ENCODE measurements at regions not wholly inside any gene's neighbourhood (a gene's known extent, or its start where the extent isn't known, plus 50 kb on each side); places are given as distances from the start of the nearest gene placed in this dataset.
"Not testable (repeated sequence)": the region's sequence is repeated elsewhere in the genome, so short reads cannot be mapped to it uniquely, and the experiment has no call there.

DNA sequence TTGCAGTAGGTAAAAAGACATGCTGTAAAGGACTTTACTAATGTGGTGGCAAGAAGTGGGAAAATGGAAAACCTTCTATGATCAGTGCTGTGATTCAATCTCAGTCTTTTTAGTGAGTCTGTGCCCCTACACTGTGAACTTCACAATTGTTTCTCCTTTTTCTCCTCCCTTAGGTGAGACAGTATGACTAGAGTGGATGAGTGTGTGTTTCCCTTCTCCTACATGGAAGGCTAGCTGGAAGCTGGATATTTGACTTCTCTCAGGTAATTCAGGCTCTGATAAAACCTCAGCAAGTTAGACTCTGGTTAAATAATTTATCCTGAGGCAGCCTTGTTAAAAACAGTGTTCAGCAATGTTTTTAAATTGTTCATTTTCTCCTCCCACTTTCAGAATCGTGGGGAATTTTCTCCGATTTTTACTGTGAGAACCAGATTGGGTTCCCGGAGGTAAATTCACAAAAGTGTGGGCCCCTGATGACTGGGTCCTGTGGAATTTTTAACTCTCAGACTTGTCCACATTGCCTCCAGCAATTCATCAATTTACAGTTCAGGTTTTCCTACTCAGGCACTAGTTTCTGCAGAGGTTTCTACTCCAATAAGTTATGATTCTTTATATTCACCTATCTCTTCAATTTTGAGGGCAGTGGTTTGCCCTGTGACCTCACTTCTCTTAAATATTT, 149.1 kb upstream of the PIK3R1 start:
- no peak for DNase-seq

DNA sequence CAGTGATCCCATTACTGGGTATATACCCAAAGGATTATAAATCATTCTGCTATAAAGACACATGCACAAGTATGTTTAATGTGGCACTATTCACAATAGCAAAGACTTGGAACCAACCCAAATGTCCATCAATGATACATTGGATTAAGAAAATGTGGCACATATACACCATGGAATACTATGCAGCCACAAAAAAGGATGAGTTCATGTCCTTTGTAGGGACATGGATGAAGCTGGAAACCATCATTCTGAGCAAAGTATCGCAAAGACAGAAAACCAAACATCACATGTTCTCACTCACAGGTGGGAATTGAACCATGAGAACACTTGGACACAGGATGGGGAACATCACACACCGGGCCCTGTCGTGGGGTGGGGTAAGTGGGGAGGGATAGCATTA, 150.2 kb upstream of the PIK3R1 start:
- not testable (repeated sequence) for DNase-seq

DNA sequence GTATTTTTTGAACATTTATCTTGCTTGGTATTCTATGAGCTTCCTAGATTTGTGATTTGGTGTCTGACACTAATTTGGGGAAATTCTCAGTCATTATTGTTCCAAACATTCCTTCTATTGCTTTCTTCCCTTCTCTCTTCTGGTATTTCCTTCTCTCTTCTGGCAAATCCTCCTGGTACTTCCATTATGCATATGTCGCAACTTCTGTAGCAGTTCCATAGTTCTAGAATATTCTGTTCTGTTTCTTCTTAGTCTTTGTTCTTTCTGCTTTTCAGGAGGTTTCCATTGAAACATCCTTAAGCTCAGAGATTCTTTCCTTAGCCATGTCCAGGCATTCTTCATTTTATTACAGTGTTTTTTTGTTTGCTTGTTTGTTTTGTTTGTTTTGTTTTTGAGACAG, 155.2 kb upstream of the PIK3R1 start:
- DNase-seq, result no peak

DNA sequence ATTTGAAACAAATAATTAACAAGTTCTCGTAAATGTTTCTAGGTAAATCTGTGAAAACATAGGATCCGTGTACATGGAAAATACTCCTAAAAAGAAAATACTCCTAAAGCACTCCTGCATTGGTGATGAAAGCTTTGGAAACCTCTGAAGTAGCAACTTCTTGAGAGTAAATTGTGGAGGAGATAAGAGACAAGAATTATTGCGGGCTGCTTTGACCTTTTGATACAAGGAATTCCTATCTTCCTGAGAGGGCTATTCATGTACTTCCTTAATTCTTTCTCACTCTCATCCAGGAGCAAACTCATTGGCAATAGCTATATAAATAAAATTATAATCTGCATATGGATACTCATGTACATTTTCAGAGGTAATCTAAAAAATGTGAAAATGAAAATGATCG, 158.4 kb upstream of the PIK3R1 start:
- no peak for DNase-seq

DNA sequence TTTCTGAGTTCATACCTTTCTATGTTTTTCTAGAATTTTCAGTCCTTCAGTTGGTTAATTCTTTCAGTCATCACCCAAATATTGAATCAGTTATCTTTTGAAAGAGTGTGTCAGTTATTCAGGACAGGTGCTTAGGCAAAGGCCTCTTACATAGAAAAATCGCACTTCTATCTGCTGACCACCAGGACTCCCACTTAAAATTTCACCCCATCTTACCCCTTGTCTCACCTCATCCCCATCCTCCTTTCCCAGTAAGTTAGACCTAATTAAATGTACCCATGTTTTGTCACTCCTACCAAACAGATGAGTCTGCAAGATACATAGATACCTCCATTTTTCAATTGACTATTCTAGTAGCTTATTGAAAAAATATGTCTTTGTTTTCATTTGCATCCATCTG, 159.9 kb upstream of the PIK3R1 start:
- no peak for DNase-seq

DNA sequence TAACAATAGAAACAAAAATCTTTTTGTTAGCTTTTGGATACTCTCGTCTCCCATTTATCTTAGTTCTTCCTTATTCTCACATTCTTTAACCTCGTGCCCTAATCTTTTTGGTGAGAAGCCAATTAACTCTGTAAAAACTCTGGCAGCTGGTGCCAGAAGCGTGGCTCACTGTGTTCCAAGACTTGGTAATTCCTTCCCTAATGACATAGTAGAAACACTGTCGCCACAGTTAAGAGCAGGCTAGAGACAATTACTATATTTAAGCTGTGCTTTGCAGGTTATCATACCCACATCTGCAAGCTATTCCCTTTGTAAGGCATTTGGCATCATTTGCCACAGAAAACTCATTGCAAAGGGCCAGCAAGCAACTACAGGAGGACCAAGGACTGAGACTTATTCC, 160.9 kb upstream of the PIK3R1 start:
- DNase-seq, result no peak

DNA sequence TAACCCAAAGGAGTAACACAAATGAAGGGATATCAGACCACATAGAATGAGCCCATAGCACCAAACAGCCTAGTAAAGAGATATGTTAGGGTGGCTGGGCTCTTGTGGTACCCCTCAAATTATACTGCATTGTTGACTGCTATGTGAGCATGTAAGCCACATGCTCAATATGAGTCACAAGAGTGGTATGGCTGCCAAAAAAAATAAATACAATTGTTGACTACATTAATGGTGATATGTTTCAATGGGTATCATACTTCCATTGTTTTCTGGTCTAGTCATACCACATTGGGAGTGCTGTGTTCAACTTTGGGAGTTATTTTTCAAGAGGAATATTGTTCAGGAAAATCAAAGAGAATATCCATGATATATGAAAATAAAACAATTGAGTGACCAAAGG, 162.4 kb upstream of the PIK3R1 start:
- DNase-seq, result no peak

DNA sequence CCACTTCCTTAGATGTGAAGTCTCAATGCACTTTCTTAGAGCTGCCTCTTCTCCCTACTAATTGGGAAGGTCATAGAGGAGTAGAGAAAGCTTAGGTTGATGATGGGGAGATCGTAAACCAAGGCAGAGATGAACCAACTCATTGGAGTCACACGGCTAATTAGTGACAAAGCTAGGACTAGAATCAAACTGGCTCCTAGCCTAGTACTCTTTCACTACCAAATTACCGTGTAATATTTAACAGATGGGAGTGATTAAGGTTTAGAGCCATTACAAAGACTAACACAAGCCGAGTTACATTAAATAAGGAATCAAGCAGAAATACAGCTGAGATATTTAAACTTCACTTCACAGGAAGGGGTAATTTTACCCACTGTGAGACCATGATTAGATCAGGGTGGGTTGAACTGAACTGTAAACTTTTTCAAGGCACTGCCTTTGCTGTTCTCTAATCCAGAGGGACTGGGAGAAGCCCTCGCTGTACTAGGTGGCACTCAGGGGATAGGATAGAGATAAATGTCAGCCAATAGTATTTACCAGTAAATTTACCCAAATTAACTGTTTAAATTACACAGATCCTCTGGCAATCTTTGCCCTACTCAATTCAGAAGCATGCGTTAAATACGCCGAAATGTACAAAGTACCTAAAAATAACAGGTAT, 166.4 kb upstream of the PIK3R1 start:
- DNase-seq, result no peak

DNA sequence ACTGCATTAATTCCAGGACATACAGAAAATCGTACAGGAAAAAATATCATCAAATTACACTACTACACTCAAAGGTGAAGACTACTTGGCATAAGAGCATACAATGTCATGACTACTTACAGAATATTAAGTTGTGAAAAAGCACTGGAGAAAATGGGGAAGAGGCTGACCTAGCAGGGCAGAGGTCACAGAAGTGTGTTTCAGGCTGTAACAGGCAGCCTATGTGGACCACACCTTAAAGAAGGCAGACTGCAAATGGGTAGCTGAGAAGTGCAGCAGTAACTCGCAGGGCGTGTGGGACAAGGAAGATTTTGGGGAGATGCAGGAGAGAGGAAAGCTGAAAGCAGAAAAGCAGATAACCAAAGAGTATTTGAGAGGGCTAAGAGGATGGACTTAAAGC, 167.0 kb upstream of the PIK3R1 start:
- no peak for DNase-seq

DNA sequence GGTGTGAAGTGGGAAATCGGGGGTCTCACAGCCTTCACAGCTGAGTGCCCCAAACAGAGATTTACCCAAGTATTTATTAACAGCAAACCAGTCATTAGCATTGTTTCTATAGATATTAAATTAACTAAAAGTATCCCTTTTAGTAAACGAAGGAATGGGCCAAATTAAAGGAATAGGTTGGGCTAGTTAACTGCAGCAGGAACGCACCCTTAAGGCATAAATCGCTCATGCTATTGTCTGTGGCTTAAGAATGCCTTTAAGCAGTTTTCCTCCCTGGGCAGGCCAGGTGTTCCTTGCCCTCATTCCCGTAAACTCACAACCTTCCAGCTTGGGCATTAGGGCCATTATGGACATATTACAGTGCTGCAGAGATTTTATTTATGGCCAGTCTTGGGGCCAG, 167.5 kb upstream of the PIK3R1 start:
- not testable (repeated sequence) for DNase-seq

DNA sequence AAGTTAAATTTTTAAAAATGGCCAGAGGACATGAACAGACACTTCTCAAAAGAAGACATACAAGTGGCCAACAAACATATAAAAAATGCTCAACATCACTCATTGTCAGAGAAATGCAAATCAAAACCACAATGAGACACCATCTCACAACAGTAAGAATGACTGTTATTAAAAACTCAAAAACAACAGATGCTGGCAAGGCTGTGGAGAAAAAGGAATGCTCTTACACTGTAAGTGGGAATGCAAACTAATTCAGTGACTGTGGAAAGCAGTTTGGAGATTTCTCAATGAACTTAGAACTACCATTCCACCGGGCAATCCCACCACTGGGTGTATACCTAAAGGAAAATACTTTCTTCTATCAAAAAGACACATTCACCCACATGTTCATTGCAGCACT, 168.5 kb upstream of the PIK3R1 start:
- DNase-seq, result no peak

DNA sequence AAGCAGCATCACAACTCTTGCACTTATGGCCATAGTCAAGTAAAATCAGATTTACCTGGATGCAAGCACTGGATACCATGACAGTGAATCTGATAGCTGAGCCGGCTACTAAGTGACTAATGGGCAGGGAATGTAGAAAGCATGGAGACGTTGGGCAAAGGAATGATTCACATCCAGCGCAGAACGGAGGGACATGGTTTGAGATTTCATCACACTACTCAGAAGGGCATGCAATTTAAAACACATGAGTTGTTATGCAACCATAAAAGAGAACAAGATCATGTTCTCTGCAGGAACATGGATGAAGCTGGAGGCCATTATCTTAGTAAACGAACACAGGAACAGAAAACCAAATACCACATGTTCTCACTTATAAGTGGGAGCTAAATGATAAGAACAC, 169.1 kb upstream of the PIK3R1 start:
- DNase-seq, result no peak

DNA sequence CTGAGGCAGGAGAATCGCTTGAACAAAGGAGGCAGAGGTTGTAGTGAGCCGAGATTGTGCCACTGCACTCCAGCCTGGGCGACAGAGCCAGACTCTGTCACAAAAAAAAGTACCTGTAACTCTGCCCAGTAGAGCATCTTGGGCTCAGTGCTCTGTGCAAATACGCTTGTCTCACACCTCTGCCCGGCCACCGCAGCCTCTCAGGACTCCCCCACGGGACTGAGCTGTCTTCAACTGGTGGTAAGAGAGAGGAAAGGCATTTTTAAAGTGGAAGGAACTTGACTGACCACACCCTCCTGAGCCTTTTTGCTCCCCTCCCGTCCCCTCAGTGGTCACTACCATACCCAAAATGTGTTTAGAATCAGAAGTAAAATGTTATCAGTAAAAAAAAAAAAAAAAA, 174.3 kb upstream of the PIK3R1 start:
- DNase-seq, result no peak

DNA sequence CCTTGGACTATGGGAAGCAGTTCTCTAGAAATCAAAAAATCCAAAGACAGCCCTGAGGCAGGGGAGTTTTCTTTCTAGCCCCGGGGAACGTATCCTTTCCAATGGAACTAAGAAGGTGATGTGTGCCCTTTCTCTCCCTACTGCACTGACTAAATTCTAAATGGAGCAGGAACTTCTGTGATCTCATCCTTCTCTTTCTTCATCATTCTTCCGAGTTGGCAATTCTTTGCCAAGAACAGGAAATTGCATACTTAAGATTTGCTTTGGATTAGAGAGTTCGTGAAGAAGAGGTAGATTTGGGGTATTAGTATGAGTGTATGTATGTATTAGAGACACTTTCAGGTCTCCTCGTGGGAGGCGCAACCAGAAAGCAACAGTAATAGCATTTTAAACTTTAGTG, 178.0 kb upstream of the PIK3R1 start:
- DNase-seq, result no peak

DNA sequence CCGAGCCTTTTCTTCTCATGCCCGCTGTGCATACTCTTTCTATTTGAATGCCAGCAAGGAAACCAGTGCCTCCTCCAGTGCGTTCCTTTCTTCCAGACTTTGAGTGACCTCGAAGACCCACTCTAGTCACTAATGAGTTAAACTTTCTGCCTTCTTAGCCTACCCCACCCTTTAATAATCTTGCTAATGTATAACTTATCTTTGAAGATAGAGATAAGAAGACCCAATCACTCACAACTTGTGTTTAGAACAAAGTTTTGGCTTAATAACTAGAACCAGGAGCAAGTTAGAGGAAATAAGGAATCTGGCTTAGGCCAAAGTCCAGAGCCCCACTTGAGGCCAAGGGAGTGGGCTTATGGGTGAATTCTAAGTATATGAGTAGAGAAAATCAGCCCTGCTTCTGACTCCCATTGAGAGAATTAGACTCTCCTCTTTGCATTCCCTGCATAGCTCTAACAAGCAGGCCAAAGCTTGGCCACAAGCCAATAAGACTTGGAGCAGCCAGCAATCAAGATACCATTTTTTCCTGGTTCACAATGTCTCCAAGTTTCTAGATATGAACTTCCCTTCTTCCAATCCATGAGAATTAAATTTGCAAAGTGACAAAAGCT, 181.5 kb upstream of the PIK3R1 start:
- no peak for DNase-seq

DNA sequence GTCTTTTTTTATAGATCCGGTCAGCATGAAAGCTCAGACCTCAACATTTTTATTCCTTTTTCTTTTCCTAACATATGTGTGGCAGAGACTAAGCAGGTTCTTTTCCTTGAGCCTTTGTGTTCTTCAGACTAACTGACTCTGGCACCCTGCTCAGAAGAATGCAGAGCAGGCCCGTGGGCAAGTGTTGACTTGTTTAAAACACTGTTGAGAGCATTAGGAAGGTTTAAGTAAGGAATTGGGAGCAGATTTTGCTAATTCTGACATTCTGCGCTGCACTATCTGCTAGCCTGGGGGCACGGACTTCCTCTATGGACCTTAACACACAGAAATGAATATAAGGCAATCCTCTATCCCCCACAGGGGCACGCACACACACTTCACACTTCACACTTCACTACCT, 182.5 kb upstream of the PIK3R1 start:
- DNase-seq, result no peak

DNA sequence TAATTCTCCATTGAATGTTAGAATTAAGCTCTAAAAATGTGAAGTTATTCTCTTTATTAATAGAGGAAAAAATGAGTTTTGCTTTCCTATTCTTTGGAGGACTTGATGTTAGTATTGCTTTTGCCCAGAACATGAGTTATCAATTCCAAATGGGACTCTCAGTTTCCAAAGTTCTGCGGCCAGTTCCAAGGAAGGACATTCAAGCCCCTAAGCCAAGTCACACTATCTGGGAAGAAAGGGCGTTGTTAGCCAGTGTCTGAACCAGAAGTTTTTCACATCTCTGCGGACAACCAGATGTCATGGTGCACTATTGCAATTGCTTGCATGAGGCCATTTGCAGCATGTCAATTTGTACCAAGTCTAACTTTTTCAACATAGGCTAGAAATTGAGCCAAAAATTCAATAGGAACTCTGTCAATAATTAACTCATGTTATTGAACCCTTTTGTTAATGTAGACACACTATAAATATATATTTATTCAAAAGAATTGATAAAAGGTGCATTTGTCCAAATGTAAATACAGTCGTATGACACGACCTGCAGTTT, 183.3 kb upstream of the PIK3R1 start:
- no peak for DNase-seq

DNA sequence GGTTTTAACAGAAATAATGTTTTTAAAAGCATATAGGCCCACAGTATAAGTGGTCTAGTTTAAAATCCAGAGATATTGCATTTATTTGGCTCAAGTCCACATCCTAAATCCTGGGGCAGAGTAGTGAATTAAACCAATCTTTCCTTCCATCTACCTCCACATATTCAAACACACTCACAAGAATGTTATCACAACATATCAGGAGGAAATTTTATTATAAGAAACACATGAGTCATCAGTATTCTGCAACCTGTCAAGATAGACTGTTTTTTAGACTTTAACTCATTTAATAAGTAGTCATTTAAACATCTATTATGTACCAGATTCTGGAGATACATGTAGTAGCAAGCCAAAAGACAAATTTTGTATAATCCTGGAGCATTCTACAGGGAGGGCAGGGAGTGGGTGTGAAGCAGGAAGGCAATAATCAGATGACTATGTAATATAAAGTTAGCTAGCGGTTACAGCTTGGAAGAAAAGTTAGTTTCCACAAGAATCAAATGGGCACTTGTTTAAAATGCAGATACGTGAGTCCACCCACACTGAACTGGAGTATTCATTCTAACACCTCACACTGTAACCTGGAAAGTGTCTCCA, 187.3 kb upstream of the PIK3R1 start:
- DNase-seq, result no peak

DNA sequence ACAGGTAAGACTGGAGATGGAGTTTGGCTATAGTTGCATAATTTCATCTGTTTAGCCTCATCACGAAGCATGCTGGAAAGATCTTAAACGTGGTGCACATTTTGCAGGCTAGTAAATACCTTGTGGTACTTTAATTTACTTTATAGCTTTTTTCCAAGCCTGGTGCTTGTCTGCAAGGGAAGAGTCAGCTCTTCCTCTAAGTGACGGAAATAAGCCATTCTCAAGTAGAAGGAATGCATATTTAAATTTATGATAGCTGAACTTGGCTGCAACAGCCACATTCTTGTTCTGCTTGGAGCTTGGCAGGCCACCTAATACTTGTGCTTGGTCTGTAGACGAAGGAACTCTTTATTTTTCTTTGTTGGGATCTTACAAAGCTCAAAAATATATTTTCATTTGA, 188.0 kb upstream of the PIK3R1 start:
- no peak for DNase-seq

DNA sequence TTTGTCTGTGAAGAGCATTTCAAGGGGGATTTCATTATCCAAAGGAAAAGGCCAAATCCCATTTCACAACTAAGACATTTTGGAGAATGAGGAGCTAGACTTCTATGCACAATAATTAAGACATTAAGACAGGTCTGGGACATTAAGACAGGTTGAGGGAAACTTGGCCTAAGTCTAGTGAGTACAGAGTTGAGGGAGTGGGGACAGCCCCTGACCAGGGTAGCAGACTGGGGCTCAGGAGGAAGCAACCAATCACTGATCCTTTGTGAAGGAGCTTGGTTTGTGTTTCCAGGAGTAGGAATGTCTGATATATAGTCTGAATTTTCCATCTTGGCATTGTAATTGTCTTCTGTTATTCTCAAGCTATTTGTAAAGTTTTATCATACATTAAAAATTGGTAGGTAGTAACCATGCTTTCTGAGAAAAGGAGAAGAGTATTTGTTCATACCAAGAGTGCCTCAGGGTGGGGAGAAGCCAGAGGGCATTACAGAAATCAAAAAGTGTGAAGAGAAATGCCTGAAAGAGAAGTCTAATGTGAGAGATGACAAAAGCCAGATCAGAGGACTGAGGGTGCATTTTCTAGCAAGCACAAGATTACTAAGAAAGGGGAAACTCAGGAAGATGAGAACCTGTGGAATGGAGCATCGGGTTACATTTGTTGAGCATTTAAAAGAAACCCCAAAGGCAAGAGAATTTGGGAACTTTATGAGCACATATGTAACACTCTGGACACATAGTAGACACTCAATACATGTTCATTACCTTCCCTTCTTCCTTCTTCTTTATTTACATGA, 189.3 kb upstream of the PIK3R1 start:
- DNase-seq, result no peak

DNA sequence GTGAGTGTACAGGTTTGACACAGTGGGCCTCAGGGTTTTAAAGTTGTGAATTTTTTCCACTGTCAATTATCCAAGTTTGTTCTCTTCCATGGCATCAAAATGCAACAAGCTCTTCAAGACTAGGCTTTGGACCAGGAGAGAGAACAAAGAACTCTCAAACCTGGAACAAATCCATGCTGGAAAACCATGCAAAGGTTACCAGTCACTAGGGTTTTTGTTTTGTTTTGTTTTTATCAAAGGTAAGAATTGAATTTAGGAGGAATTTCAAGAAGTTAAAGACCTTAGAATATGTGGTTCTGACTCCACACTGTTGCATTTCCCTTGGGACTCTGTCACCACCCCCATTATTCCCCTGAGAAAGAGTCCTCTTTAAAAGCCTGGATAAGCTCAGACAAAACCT, 191.1 kb upstream of the PIK3R1 start:
- DNase-seq, result no peak

DNA sequence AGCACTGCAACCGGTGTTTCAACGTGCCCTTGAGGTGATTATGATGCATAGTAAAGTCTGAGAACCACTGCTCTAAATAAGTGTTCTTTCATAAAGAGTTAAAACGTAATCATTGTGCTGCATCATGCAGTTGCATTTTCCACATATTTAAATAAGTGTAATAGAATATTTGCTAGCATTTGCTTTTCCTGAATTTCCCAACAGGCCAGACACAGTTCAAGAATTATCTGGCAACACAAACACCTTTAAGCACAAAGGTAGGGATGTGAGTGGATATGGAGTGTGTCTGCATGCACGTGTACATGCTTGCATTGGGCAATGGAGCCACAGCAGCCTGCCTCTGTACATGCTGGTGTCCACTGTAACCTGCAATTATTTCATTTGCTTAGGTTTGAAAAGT, 193.6 kb upstream of the PIK3R1 start:
- no peak for DNase-seq

DNA sequence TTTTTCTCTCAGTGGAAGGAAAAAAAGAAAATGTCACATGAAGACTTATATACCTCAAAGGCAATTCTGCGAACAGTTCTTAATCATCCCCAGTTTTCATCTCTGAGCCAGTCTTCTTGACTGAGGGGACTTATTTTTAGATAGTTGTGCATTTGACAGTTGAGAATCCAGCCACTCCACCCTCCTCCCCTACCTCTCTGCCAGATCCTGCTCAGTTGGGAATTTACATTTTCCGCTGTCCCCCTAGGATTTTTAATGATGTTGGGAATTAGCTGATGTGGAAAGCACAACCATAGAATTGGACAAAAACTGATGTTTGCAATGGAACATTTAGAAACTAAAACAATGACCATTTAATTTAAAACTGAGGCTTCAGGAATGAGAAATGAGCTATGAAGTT, 194.3 kb upstream of the PIK3R1 start:
- DNase-seq, result no peak

All from activated CD4-positive, alpha-beta T cell treated with anti-CD3 and anti-CD28 coated beads for 4 hours (primary cell).